ENCODE measurements at regions not wholly inside any gene's neighbourhood (a gene's known extent, or its start where the extent isn't known, plus 50 kb on each side); places are given as distances from the start of the nearest gene placed in this dataset.

DNA sequence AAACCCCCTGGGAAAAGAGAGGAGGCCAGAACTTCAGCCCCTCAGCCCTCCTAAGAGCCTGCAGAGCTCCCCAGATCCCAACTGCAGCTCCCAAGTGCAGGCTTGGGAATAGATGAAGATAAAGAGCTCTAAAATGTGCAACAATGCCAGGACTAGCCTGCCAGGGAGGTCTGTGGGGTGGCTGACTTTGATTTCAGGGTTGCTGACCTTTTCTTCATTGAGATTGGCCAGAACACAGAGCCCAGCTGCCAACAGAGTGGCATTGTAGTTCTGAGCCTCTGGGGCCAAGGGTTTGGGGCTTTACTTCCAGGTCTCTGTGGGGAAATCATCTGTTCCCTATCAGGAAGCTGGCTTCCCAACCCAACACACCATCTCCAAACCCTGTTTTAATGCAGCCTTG, 120.6 kb downstream of the COPRS start:
- TF ChIP-seq CTBP1 (IDR thresholded peaks at IDR 0.05; ENCODE audit: borderline replicate concordance) (no peak), SUZ12 (IDR thresholded peaks at IDR 0.05) (no peak), ARNT (IDR thresholded peaks at IDR 0.05) (no peak)

All from HEK293T (cell line).